OCI-LY3 (cell line): ENCODE measurements at regions not wholly inside any gene's neighbourhood (a gene's known extent, or its start where the extent isn't known, plus 50 kb on each side); places are given as distances from the start of the nearest gene placed in this dataset.

Source experiments
- CTCF ChIP-seq: fragments of 200-600, 300-600 bp; sonication (generic); IDR thresholded peaks from 2 replicates; pipeline ENCODE4 v1.5.1; 2014; ENCODE audit warnings: antibody characterized with exemption, low read length, low read depth
- EZH2phosphoT487 ChIP-seq: fragments of 200-600 bp; shearing (Covaris generic); IDR thresholded peaks from 2 replicates; pipeline ENCODE4 v1.6.1; 2018; ENCODE audit warnings: antibody characterized with exemption, mixed run types, low read depth

- TF ChIP-seq CTCF (no peak), EZH2phosphoT487 (no peak)
Observed at GRCh38 chr12:127260999-127261398, 1006.0 kb upstream of the TMEM132C start.
